Panc1 (cell line): ENCODE measurements at regions not wholly inside any gene's neighbourhood (a gene's known extent, or its start where the extent isn't known, plus 50 kb on each side); places are given as distances from the start of the nearest gene placed in this dataset.

Source experiments
- POLR2AphosphoS5 ChIP-seq: IDR thresholded peaks from 2 replicates; pipeline ENCODE4 v1.6.1; 2012; ENCODE audit warnings: mild to moderate bottlenecking, low read depth, low read length, moderate library complexity
- SIN3A ChIP-seq: IDR thresholded peaks from 2 replicates; pipeline ENCODE4 v1.6.1; 2012; ENCODE audit warnings: low read depth, mild to moderate bottlenecking, low read length, moderate library complexity, borderline replicate concordance; ENCODE audit not compliant: insufficient read depth
- TF ChIP-seq, protein P1 (sequence below): fragments of 450-650 bp; IDR thresholded peaks from 2 replicates; pipeline ENCODE4 v1.5.1; 2017; ENCODE audit warnings: mild to moderate bottlenecking

DNA sequence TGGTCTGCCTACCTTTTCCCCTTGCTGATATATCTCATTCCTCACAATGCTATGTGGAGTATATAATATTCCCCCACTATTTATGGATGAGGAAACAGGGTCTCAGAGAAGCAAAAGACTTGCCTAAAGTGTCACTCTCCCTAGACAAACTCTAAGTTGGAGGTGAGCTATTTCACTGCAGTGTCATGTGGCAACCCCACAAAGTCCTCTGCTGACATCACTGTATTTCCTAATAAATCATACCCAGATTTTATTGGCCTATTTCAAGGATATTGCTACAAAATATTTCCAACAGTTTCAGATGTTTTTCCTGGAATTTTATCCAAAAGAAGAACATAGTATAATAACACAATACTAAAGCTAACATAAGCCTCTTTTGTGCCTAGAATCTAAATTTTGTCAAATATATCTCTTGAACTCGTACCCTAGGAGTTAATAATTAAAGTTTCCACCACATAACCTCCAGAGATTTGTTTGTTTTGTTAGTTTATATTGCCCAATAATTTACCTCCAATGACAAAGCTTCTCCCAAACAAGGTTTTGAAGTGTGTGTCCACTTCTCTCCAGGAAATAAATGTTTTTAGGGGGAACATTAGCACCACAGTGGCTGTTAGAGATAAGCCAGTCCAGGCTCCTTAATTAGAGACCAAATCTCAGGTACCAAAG lies 215.1 kb downstream of the ASCL1 start:
- TF ChIP-seq, protein P1, sequence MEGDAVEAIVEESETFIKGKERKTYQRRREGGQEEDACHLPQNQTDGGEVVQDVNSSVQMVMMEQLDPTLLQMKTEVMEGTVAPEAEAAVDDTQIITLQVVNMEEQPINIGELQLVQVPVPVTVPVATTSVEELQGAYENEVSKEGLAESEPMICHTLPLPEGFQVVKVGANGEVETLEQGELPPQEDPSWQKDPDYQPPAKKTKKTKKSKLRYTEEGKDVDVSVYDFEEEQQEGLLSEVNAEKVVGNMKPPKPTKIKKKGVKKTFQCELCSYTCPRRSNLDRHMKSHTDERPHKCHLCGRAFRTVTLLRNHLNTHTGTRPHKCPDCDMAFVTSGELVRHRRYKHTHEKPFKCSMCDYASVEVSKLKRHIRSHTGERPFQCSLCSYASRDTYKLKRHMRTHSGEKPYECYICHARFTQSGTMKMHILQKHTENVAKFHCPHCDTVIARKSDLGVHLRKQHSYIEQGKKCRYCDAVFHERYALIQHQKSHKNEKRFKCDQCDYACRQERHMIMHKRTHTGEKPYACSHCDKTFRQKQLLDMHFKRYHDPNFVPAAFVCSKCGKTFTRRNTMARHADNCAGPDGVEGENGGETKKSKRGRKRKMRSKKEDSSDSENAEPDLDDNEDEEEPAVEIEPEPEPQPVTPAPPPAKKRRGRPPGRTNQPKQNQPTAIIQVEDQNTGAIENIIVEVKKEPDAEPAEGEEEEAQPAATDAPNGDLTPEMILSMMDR: no peak
- TF ChIP-seq POLR2AphosphoS5: no peak
- TF ChIP-seq SIN3A: no peak
